Common myeloid progenitor, CD34-positive (primary cell): ENCODE measurements at regions not wholly inside any gene's neighbourhood (a gene's known extent, or its start where the extent isn't known, plus 50 kb on each side); places are given as distances from the start of the nearest gene placed in this dataset.

Source experiments
- CTCF ChIA-PET: fragments of 350-600 bp; sonication (Branson Sonifier 250); formaldehyde crosslinking; loops from one replicate; lab custom pipeline; 2021; ENCODE audit warnings: antibody characterized with exemption; lab: Charles Lee
- POLR2A ChIA-PET: fragments of 350-600 bp; sonication (Branson Sonifier 250); formaldehyde crosslinking; loops from one replicate; lab custom pipeline; 2021; ENCODE audit warnings: antibody characterized with exemption; lab: Charles Lee
- DNase-seq, 3 donors: peaks; one replicate each; pipeline versions ENCODE4 v3.0.0 to v3.0.0-alpha.2; 2013
- H3K27ac ChIP-seq, 2 experiments: 1 replicate in 1 of 2; 2 replicates in 1 of 2; pipeline ENCODE4 v1.7.0; 2013; ENCODE audit warnings: inconsistent platforms in 2 of 2, low read length in 2 of 2, mild to moderate bottlenecking in 2 of 2, low read depth in 1 of 2, moderate library complexity in 1 of 2; ENCODE audit not compliant: severe bottlenecking in 2 of 2, insufficient read depth in 1 of 2, poor library complexity in 1 of 2
- H3K27me3 ChIP-seq, 5 experiments: replicated peaks in 2 of 5; 1 replicate in 3 of 5; 2 replicates in 2 of 5; pipeline versions ENCODE4 v1.6.1 to v1.7.0; 2013; ENCODE audit warnings: low read length in 4 of 5, mild to moderate bottlenecking in 2 of 5, moderate library complexity in 2 of 5, inconsistent platforms in 1 of 5; ENCODE audit not compliant: insufficient read depth in 5 of 5, control insufficient read depth in 4 of 5
- H3K36me3 ChIP-seq, 4 experiments: 1 replicate in 2 of 4; 2 replicates in 2 of 4; pipeline versions ENCODE4 v1.6.1 to v1.7.0; 2013; ENCODE audit warnings: low read length in 3 of 4, control low read depth in 1 of 4, mild to moderate bottlenecking in 1 of 4; ENCODE audit not compliant: control insufficient read depth in 4 of 4, insufficient read depth in 4 of 4
- H3K4me1 ChIP-seq, 4 experiments: 1 replicate in 3 of 4; 2 replicates in 1 of 4; pipeline versions ENCODE4 v1.6.1 to v1.7.1; 2013; ENCODE audit warnings: low read length in 3 of 4, mild to moderate bottlenecking in 3 of 4, control low read depth in 1 of 4, inconsistent platforms in 1 of 4, moderate library complexity in 1 of 4; ENCODE audit not compliant: control insufficient read depth in 4 of 4, insufficient read depth in 4 of 4; ENCODE audit errors: control extremely low read depth in 1 of 4
- H3K4me3 ChIP-seq, 7 experiments: 1 replicate in 4 of 7; 2 replicates in 3 of 7; pipeline versions ENCODE4 v1.5.1 to v1.7.0; 2013; ENCODE audit warnings: mild to moderate bottlenecking in 7 of 7, low read length in 6 of 7, moderate library complexity in 6 of 7, inconsistent platforms in 2 of 7, low read depth in 2 of 7, control low read depth in 1 of 7; ENCODE audit not compliant: insufficient read depth in 4 of 7, control insufficient read depth in 1 of 7; ENCODE audit errors: extremely low read depth in 1 of 7
- H3K9me3 ChIP-seq, 5 experiments: 1 replicate in 4 of 5; 2 replicates in 1 of 5; pipeline versions ENCODE4 v1.6.1 to v1.7.1; 2013; ENCODE audit warnings: low read length in 4 of 5, mild to moderate bottlenecking in 2 of 5, inconsistent platforms in 1 of 5, low read depth in 1 of 5, moderate library complexity in 1 of 5; ENCODE audit not compliant: control insufficient read depth in 4 of 5, insufficient read depth in 2 of 5; ENCODE audit errors: control extremely low read depth in 1 of 5
- WGBS: methylation state at CpG from one replicate; pipeline ENCODE4 v1.1.5; 2013; ENCODE audit not compliant: insufficient coverage; 5-methylcytosine and 5-hydroxymethylcytosine counted together

DNA sequence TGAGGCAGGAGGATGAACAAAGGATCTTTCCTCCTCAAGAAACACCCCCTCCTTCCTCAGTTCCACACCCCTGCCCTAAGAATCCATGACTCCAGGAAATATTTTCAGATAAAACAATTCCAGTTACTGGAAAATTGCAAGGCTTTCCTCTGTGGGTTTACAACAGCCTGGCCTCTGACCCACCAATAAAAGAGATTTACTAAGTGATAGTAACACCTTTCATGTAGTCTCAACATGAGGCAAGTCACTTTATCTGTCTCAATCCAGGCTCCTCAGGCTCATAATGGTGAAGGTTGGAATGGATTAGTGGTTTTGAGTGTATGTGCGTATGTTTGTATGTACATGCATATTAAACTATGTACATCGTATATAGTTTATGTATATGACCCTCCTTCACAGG lies 71.4 kb upstream of the PPP2R5A start:
- Histone ChIP-seq H3K4me1 (no peaks in the 10 kb centered on the region), H3K4me3 (no peak overlapping the region), H3K27me3 (no peaks in the 10 kb centered on the region), H3K9me3 (no peaks in the 10 kb centered on the region), H3K27ac (no peak overlapping the region), H3K36me3 (no peaks in the 10 kb centered on the region)
- no peak for DNase-seq
- CTCF ChIA-PET = interaction anchor here (0.6 kb wide), 1 partner anchor 19 kb away, joined by 3 read pairs; no protein-coding TSS in a partner anchor
- no CpG with 5 or more reads among the region's 2 CpGs for WGBS
- POLR2A ChIA-PET = no interaction called here

DNA sequence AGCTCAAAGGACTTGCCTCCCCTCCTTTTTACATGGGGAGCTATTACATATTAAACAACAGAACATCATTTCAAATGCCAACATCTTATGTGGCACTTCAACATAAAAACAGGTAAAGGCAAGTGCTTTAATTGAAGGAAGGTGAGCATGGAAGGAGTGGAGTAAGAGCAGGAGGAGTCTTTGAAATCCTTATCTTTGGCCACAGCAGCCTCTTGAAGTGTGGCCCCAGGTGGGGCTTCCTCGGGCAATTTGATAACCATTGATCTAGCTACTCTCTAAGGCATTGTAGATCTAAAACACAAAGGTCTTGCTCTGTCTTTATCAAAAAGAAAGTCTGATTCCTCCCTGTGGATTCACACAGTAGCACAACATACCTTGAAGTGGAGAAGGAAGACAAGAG lies 70.9 kb upstream of the PPP2R5A start:
- CTCF ChIA-PET = no interaction called here
- no peaks in the 10 kb centered on the region for H3K27me3 ChIP-seq
- POLR2A ChIA-PET = no interaction called here
- no peak overlapping the region for H3K4me3 ChIP-seq
- no peak for DNase-seq
- H3K27ac ChIP-seq = no peak overlapping the region
- no peaks in the 10 kb centered on the region for H3K4me1 ChIP-seq
- H3K9me3 ChIP-seq = no peaks in the 10 kb centered on the region
- H3K36me3 ChIP-seq = no peaks in the 10 kb centered on the region
- 20% methylated on average over 1 of the region's 1 CpG for WGBS

- Histone ChIP-seq H3K27ac (no peak overlapping the region), H3K9me3 (no peaks in the 10 kb centered on the region), H3K36me3 (no peaks in the 10 kb centered on the region), H3K27me3 (no peaks in the 10 kb centered on the region), H3K4me1 (no peaks in the 10 kb centered on the region), H3K4me3 (no peak overlapping the region)
- DNase-seq = no peak
- CTCF ChIA-PET = interaction anchor here (0.8 kb wide), 1 partner anchor 35 kb away, joined by 3 read pairs; no protein-coding TSS in a partner anchor
- POLR2A ChIA-PET = no interaction called here
- WGBS = 95% methylated on average over 2 of the region's 3 CpGs
Measured at GRCh38 chr1:212215910-212216309, 69.3 kb upstream of the PPP2R5A start.

DNA sequence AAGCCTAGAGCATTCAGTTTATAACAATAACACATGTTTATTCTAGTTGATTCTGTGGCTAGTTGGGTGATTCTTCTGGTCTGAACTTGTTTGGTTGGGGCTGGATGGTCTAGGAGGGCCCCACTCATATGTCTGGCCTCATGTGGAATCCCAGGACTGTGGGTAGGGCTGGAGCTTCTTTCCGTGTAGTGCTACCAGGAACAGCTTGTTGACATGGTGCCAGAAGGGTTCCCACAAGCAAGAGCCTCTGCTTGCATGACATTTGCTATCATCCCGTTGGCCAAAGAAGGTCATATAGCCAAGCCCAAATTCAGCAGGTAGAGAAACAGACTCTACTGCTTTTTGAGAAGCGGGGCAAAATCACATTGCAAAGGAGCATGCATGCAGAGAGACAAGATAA lies 67.6 kb upstream of the PPP2R5A start:
- ChIA-PET CTCF (interaction anchor here (0.6 kb wide), 1 partner anchor 604 kb away, joined by 4 read pairs; no protein-coding TSS in a partner anchor), POLR2A (no interaction called here)
- no peaks in the 10 kb centered on the region for H3K9me3 ChIP-seq
- H3K36me3 ChIP-seq = no peaks in the 10 kb centered on the region
- no peaks in the 10 kb centered on the region for H3K27me3 ChIP-seq
- no peak overlapping the region for H3K27ac ChIP-seq
- DNase-seq = no peak
- no peak overlapping the region for H3K4me3 ChIP-seq
- WGBS = 95% methylated on average over 2 of the region's 3 CpGs
- no peaks in the 10 kb centered on the region for H3K4me1 ChIP-seq

DNA sequence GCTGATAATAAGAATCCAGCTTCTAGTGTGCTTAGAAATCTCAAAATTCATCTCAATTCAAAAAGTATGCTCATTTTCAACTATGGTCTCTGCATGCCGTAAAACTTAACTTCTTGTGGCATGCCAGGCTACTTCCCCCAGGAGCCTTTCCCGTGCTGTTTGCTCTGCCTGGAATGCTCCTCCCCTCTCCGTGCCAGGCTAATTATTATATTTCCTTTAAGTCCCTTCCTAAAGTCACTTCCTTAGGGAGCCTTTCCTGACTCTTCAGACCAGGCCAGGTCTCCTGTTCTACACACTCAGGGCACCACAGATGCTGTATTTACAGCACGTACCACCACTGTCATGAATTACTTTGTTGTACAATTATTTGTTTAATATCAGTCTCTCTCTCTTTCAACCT lies 67.1 kb upstream of the PPP2R5A start:
- 100% methylated on average over 2 of the region's 4 CpGs for WGBS
- DNase-seq = no peak
- H3K27me3 ChIP-seq = no peaks in the 10 kb centered on the region
- no peak overlapping the region for H3K27ac ChIP-seq
- H3K9me3 ChIP-seq = no peaks in the 10 kb centered on the region
- no peaks in the 10 kb centered on the region for H3K36me3 ChIP-seq
- ChIA-PET CTCF (interaction anchor here (0.6 kb wide), 1 partner anchor 604 kb away, joined by 4 read pairs; no protein-coding TSS in a partner anchor), POLR2A (no interaction called here)
- no peak overlapping the region for H3K4me3 ChIP-seq
- no peaks in the 10 kb centered on the region for H3K4me1 ChIP-seq

DNA sequence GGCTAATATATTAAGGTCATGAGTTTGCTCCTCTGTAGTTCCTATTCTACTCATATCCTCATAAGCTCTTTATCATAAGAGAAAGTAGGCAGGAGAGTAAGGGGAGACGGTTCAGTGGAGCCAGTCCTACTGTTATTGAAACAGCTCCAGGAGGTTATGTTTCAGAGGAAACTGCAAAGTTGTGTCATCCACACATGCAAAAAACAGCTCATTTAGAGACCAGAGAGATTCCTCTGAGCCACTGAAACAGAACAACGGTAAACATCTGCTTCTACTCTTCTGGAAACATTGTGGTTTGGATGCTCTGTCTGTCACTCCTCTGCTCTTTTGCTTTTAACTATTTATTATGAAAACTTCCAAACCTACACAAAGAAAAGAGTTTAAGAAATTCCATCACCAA lies 66.3 kb upstream of the PPP2R5A start:
- no peak overlapping the region for H3K27ac ChIP-seq
- no peaks in the 10 kb centered on the region for H3K36me3 ChIP-seq
- ChIA-PET POLR2A (no interaction called here), CTCF (no interaction called here)
- DNase-seq = peak in 2 of 3 donors; percentile 13 to 21
- H3K9me3 ChIP-seq = no peaks in the 10 kb centered on the region
- H3K4me3 ChIP-seq = no peak overlapping the region
- H3K27me3 ChIP-seq = no peaks in the 10 kb centered on the region
- 100% methylated on average over 1 of the region's 2 CpGs for WGBS
- no peaks in the 10 kb centered on the region for H3K4me1 ChIP-seq

DNA sequence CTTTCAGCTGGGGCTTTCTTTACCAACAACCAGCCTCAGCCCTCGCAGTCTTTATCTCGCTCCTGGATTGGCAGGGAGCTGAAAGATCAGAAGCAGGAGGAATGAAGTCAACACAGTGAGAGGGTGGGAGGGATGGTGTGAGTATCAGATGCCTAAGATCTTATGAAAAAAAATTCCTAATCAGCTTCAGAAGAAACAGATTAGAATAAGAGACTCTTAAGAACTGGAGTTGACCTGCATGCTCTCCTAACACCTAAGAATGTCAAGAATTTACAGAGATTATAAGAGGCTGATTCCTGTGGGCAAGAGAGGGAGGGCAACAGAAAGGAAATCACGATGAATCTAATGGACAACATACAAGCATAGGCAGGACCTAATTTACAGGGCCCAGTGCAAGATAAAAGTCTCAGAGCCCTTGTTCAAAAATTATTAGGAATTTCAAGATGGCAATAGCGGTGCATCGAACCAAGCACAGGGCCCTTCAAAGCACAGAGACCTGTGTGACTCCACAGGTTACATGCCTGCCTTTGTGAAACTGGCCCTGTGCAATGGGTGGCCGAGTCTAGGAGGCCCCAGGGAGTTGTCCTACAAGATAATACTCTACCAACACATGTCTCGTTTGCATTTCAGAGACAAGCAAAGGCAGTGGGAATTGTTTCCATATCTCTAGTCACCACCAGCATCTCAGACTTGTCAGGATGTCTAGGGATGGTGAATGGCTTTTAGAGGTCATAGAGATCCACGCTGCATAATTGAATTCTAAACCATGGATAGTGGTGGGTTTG lies 65.3 kb upstream of the PPP2R5A start:
- DNase-seq = no peak
- Histone ChIP-seq H3K9me3 (no peaks in the 10 kb centered on the region), H3K36me3 (no peaks in the 10 kb centered on the region), H3K4me3 (no peak overlapping the region), H3K27ac (no peak overlapping the region), H3K4me1 (no peaks in the 10 kb centered on the region), H3K27me3 (no peaks in the 10 kb centered on the region)
- CTCF ChIA-PET = no interaction called here
- WGBS = 97% methylated on average over 5 of the region's 8 CpGs
- POLR2A ChIA-PET = no interaction called here
